Left ventricle myocardium superior (tissue), 1 donor: ENCODE measurements at regions not wholly inside any gene's neighbourhood (a gene's known extent, or its start where the extent isn't known, plus 50 kb on each side); places are given as distances from the start of the nearest gene placed in this dataset.
A peak's percentile ranks its signal among the peaks of the same experiment; 100 is the strongest.
"Not testable (repeated sequence)": the region's sequence is repeated elsewhere in the genome, so short reads cannot be mapped to it uniquely, and the experiment has no call there.

Source experiments
- ATAC-seq: fragments of 200-7000 bp; cut with Tn5 transposase; one replicate; pipeline ENCODE4 v1.9.1; 2020; ENCODE audit warnings: mild to moderate bottlenecking, moderate library complexity
- DNase-seq: peaks from one replicate; pipeline ENCODE4 v3.0.0-alpha.2; 2020
- intact Hi-C: fragments of 100-400 bp; cut with micrococcal nuclease; formaldehyde crosslinking; loops from one replicate; pipeline ENCODE4 v1.11.0; 2022
- donor health status: DM: no; HTN: yes; CAD: no; lungs with severe emphysema.

- ATAC-seq, intact Hi-C loops: not testable (repeated sequence)
These were observed 118.3 kb downstream of the LRRC37A3 start for GRCh38 chr17:64800987-64801386.

GRCh38 chr17:64800361-64800895, 118.8 kb downstream of the LRRC37A3 start:
- DNase-seq, intact Hi-C loops, ATAC-seq: not testable (repeated sequence)

More at GRCh38 chr17:64800987-64801386, 118.3 kb downstream of the LRRC37A3 start:
- not testable (repeated sequence) for DNase-seq

GRCh38 chr17:64799543-64800188, 119.6 kb downstream of the LRRC37A3 start:
- DNase-seq, intact Hi-C loops, ATAC-seq: not testable (repeated sequence)

DNA sequence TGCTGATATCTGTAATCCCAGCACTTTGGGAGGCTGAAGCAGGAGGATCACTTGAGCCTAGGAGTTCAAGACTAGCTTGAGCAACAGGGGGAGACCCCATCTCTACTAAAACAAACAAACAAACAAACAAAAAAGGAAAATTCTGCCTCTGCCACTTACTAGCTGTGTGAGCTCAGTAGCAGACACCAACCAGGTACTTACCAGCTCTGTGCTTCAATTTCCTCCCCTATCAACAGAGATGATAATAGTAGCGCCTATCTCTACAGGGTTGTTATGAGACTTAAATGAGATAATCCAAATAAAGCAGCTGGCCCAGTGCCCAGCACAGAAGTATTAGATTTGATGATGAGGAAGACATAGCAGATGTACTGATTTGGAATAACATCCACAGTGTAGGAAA, 120.3 kb downstream of the LRRC37A3 start:
- intact Hi-C loops, ATAC-seq, DNase-seq: not testable (repeated sequence)

- intact Hi-C loops, DNase-seq, ATAC-seq: not testable (repeated sequence)
These were observed 120.8 kb downstream of the LRRC37A3 start for GRCh38 chr17:64798489-64798790.

- intact Hi-C loops, ATAC-seq: not testable (repeated sequence)
- DNase-seq, result peak; percentile 30
These were observed 121.4 kb downstream of the LRRC37A3 start for GRCh38 chr17:64797746-64798488.

DNA sequence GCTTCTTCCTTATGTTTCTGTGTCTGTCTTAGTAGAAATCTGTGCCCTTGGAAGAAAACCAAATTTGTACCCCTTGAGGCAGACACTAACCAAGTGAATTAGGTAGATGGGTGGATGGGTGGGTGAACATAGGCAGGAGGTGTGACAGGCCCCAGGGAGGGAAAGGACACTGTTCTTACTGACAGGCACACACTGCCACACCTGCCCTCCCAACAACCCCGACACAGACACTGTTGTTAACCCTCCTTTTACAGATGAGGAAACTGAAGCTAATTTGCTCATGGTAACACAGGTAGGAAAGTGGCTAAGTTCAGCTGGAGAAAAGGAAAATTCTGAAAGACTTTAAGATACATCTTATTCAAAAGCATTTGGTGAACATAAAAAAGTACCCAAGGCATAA, 123.9 kb downstream of the LRRC37A3 start:
- intact Hi-C loops, ATAC-seq, DNase-seq: not testable (repeated sequence)

DNA sequence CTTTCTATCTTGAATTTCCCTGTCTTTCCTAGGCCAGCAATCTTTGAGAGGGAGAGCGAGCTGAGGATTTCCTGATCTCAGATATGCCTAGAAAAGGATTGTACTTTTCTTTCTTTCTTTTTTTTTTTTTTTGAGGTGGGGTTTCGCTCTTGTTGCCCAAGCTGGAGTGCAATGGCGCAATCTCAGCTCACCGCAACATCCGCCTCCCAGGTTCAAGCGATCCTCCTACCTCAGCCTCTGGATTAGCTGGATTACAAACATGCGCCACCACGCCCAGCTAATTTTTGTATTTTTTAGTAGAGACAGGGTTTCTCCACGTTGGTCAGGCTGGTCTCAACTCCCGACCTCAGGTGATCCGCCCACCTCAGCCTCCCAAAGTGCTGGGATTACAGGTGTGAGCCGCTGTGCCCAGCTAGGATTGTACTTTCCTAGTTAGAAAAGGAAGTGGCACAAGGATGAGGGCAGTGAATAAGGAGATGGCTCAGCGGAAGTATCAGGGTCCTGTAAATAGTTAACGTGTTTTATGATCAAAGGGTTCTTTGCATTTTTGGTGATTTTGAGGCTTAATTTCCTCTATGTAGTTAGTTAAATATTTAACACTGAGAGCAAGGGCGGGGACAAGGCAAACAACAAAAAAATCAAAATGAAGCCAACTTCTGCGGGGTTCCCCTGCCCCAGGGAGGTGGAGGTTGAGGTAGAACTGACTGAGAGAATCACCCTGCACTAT, 124.6 kb downstream of the LRRC37A3 start:
- intact Hi-C loops, ATAC-seq, DNase-seq: not testable (repeated sequence)

DNA sequence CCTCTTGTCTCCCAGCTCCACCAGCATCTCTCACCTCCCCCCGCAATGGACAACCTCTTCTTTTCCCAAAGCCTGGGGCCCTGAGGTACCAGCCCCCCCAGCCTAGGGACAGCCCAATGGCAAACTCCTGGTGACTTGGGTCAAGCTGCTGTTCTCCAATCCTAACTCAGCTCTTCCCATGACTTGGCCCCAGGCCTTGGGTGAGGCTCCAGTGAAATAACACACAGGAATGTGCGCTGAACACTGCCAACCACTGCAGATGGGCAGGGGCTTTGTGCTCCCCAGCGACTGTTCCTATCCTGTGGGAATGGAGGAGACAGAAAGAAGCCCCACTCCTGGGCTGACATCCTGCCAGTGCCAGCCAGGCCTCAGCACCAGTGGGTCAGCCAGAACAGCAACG, 125.2 kb downstream of the LRRC37A3 start:
- DNase-seq, intact Hi-C loops, ATAC-seq: not testable (repeated sequence)

GRCh38 chr17:64792793-64793575, 126.3 kb downstream of the LRRC37A3 start:
- peak; percentile 74 for ATAC-seq
- intact Hi-C loops, result not testable (repeated sequence)
- peak; percentile 29 for DNase-seq

DNA sequence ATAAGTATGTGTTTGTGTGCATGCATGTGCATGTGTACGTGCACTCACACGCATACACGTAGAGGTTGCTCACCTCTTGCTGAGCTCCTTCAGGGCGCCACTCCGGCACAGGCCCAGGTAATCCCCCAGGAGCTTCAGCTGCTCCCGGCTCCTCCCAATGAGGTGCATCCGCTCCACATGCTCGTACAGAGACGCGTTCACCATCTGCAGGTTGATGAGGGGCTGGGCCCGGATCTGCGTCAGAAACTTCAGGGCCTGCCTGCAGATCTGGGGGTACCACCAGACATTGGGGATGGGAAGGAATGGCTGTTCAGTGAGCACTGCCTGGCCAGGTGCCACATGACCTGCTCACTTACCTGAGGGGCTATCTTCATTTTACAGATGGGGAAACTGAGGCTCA, 127.0 kb downstream of the LRRC37A3 start:
- intact Hi-C loops, ATAC-seq, DNase-seq: not testable (repeated sequence)

- intact Hi-C loops, ATAC-seq: not testable (repeated sequence)
These were observed 127.6 kb downstream of the LRRC37A3 start for GRCh38 chr17:64791691-64792090.

GRCh38 chr17:64791226-64791625, 128.1 kb downstream of the LRRC37A3 start:
- ATAC-seq, DNase-seq, intact Hi-C loops: not testable (repeated sequence)

More at GRCh38 chr17:64791691-64792090, 127.6 kb downstream of the LRRC37A3 start:
- DNase-seq, result not testable (repeated sequence)

DNA sequence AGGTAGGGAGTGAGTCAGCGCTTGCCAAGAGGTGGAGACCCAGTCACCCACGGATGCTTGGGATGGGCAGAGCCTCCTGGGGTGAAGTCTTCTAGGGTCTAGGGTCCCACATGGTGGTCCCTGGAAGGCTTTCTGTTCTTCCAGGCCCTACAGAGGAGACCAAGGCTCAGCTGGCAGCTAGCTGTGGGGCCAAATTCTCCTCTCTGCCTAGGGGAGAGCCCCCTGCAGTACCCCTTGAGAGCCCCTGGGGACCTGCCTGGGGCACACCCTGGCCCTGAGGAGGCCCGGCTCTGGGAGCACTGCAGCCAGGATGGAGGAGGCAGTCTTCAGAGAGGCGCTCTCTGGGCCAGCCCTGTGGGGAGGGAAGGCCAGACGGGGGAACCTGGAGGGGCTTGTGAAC, 128.6 kb upstream of the SMURF2 start:
- ATAC-seq, intact Hi-C loops, DNase-seq: not testable (repeated sequence)

- intact Hi-C loops, ATAC-seq, DNase-seq: not testable (repeated sequence)
These were observed 128.1 kb upstream of the SMURF2 start for GRCh38 chr17:64790193-64790592.

DNA sequence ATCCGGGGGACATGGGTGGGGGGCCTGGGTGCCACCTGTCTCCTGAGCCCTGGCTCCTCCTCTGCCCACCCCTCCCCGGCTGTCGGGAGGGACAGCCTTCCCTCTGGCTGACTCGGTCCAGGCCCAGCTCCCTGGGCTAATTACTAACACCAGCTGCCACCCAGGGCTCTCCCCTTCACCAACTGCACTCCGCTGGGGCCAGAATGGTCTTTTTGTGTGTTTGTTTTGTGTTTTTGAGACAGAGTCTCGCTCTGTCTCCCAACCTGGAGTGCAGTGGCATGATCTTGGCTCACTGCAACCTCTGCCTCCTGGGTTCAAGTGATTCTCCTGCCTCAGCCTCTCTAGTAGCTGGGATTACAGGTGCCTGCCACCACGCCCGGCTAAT, 126.9 kb upstream of the SMURF2 start:
- DNase-seq, ATAC-seq, intact Hi-C loops: not testable (repeated sequence)

GRCh38 chr17:64788286-64789060, 126.4 kb upstream of the SMURF2 start:
- no peak for ATAC-seq
- intact Hi-C loops, result no loop called here
- DNase-seq, result no peak

- no peak for DNase-seq
- intact Hi-C loops, result no loop called here
These were observed 125.8 kb upstream of the SMURF2 start for GRCh38 chr17:64787921-64788271.

More at GRCh38 chr17:64787921-64788271, 125.8 kb upstream of the SMURF2 start:
- ATAC-seq, result no peak
